ENCODE measurements at regions not wholly inside any gene's neighbourhood (a gene's known extent, or its start where the extent isn't known, plus 50 kb on each side); places are given as distances from the start of the nearest gene placed in this dataset.

GRCh38 chr7:119711104-119711503 lies 561.9 kb upstream of the KCND2 start:
- Histone ChIP-seq H3K56ac (ENCODE audit: extremely low read depth, insufficient read depth, low read length) (no peak overlapping the region), H3K9me3 (ENCODE audit: control insufficient read depth, insufficient read depth, low read length) (no peaks in the 10 kb centered on the region), H4K8ac (ENCODE audit: low read depth in 2 of 2, low read length in 2 of 2) (no peak overlapping the region), H4K20me1 (ENCODE audit: insufficient read depth, low read length) (no peaks in the 10 kb centered on the region), H3K4me3 (ENCODE audit: insufficient read depth, low read depth, low read length) (no peak overlapping the region), H3K9ac (ENCODE audit: low read depth, low read length) (no peak overlapping the region), H3K4ac (ENCODE audit: low read depth, low read length) (no peak overlapping the region), H2AFZ (replicated peaks; ENCODE audit: low read length, poor library complexity) (no peak overlapping the region), H3K36me3 (ENCODE audit: control insufficient read depth, insufficient read depth, low read length) (no peaks in the 10 kb centered on the region), H3K14ac (replicated peaks; ENCODE audit: low read depth, low read length) (no peak overlapping the region), H3K9me1 (ENCODE audit: insufficient read depth, low read length) (no peaks in the 10 kb centered on the region), H2BK5ac (ENCODE audit: low read depth, low read length, poor library complexity, severe bottlenecking) (no peak overlapping the region), H4K91ac (ENCODE audit: insufficient read depth, low read depth, low read length) (no peak overlapping the region), H2AK9ac (replicated peaks; ENCODE audit: low read depth, low read length, poor library complexity) (no peak overlapping the region), H2BK120ac (ENCODE audit: low read depth, low read length) (no peak overlapping the region), H3K4me1 (ENCODE audit: control insufficient read depth, insufficient read depth, low read length) (no peaks in the 10 kb centered on the region), H3K27ac (ENCODE audit: insufficient read depth, low read length) (no peak overlapping the region), H2BK20ac (ENCODE audit: low read depth, low read length) (no peak overlapping the region), H3K18ac (ENCODE audit: low read depth, low read length) (no peak overlapping the region), H3K4me2 (ENCODE audit: low read depth, low read length) (no peak overlapping the region), H3K79me1 (ENCODE audit: low read depth in 1 of 2, low read length in 2 of 2) (no peaks in the 10 kb centered on the region), H2AK5ac (ENCODE audit: low read depth, low read length) (no peak overlapping the region), H2BK15ac (ENCODE audit: low read depth, low read length) (no peak overlapping the region), H4K5ac (ENCODE audit: low read depth, low read length) (no peak overlapping the region), H3K23ac (ENCODE audit: low read depth, low read length) (no peak overlapping the region), H3K27me3 (ENCODE audit: control insufficient read depth, insufficient read depth, low read length) (no peaks in the 10 kb centered on the region)
- dilution Hi-C loops (cut with HindIII; ENCODE audit: low sequenced_read_pairs, unreplicated experiment) = no loop called here
- in situ Hi-C loops (cut with MboI; ENCODE audit: low sequenced_read_pairs) = no loop called here
- ChIA-PET CTCF (no interaction called here), POLR2A (ENCODE audit: unreplicated experiment) (no interaction called here)
- no peak for ATAC-seq (ENCODE audit: low read depth)
- WGBS, 2 experiments (ENCODE audit: extremely low coverage in 2 of 2, insufficient read length in 1 of 2) = no CpG with 5 or more reads among the region's 3 CpGs
- intact Hi-C loops (cut with micrococcal nuclease) = no loop called here
- DNase-seq = no peak
- TF ChIP-seq MAFK (IDR thresholded peaks at IDR 0.05; ENCODE audit: low read depth, low read length) (no peak), CHD1 (IDR thresholded peaks at IDR 0.05; ENCODE audit: low read depth, low read length) (no peak), SMC3 (IDR thresholded peaks at IDR 0.05; ENCODE audit: low read depth, low read length) (no peak)
- TF ChIP-seq, protein P1, sequence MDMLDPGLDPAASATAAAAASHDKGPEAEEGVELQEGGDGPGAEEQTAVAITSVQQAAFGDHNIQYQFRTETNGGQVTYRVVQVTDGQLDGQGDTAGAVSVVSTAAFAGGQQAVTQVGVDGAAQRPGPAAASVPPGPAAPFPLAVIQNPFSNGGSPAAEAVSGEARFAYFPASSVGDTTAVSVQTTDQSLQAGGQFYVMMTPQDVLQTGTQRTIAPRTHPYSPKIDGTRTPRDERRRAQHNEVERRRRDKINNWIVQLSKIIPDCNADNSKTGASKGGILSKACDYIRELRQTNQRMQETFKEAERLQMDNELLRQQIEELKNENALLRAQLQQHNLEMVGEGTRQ (IDR thresholded peaks at IDR 0.05; ENCODE audit: low read depth, low read length) = no peak
- TF ChIP-seq, protein P2, sequence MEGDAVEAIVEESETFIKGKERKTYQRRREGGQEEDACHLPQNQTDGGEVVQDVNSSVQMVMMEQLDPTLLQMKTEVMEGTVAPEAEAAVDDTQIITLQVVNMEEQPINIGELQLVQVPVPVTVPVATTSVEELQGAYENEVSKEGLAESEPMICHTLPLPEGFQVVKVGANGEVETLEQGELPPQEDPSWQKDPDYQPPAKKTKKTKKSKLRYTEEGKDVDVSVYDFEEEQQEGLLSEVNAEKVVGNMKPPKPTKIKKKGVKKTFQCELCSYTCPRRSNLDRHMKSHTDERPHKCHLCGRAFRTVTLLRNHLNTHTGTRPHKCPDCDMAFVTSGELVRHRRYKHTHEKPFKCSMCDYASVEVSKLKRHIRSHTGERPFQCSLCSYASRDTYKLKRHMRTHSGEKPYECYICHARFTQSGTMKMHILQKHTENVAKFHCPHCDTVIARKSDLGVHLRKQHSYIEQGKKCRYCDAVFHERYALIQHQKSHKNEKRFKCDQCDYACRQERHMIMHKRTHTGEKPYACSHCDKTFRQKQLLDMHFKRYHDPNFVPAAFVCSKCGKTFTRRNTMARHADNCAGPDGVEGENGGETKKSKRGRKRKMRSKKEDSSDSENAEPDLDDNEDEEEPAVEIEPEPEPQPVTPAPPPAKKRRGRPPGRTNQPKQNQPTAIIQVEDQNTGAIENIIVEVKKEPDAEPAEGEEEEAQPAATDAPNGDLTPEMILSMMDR (conservative IDR thresholded peaks at IDR 0.05; ENCODE audit: low read depth, low read length) = no peak
- no TSS peak for BruUV-seq (replicated peaks)

Data from IMR-90 (cell line).